Femur (tissue), 1 donor: ENCODE measurements at regions not wholly inside any gene's neighbourhood (a gene's known extent, or its start where the extent isn't known, plus 50 kb on each side); places are given as distances from the start of the nearest gene placed in this dataset.
"Not testable (repeated sequence)": the region's sequence is repeated elsewhere in the genome, so short reads cannot be mapped to it uniquely, and the experiment has no call there.

Experiments
- DNase-seq: peaks from one replicate; pipeline ENCODE4 v3.0.0-alpha.2; 2017

DNA sequence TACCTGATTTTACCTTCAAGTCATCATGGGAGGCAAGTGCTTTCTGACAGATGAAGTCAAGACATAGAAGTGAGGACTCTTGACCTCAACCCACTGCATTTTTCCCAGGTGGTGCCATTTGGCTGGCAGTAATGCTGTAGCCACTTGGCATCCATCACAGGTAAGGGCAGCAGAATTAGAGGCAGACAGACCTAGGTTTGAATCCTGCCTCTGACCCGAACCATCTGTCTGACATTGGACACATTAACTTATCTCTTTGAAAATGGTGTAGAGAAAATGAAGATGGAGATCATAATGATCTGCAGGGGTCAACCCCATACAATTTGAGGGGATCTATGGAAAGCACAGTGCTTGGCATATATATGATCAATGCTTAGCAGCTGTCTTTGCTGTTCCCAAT, 505.5 kb downstream of the NPIPA7 start:
- DNase-seq, result no peak

DNA sequence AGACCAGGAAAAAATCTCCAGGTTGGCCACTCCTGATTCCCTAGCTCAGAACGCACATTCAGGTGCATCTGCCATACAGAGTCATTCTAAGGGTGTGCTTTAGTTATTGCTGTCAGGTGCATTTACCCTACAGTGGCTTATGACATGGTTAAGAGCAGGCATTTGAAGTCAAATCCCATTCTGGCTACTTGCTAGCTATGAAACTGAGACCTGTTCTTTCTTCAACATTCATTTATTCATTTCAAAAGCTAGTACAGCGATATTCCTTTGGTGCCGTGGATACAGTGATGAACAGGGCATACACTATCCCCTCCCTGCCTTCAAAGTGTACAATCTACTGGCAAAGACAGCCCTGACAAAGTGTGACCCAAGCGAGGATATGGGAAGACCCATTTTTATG, 508.3 kb downstream of the NPIPA7 start:
- DNase-seq, result no peak

DNA sequence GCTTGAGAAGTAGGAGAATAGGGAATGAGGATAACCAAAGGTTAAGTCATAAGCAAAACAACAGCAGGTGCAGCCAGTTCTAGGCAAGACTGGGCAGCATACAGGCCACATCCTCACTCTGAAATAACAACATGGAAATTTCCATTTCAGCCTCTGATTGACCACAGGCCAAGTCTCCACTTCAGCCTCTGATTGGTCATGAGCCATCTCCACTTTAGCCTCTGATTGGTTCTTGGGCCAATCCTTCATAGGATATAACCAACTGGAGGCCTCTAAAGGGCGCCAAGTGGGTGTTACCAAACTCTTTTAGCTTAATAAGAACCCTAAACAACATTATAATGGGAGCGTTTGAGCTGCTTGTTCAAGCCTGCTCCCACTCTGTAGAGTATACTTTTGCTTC, 512.0 kb downstream of the NPIPA7 start:
- no peak for DNase-seq

DNA sequence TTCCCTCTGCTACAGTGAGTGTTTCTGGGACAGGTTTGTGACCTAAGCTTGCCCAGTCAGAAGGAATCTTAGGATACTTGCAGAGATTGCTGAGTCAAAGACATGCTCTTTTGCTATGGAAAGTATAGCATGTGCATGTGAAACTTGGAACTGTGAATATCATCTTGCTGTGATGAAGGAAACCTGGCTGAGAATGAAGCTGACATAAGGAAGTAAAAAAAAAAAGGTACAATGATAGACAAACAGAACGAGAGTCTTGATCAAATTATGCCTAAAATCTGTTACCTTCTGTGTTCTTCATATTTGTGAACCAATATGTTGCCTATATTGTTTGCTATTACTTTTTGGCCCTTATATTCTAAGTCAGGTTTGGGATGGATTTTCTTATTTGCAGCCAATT, 525.7 kb downstream of the NPIPA7 start:
- DNase-seq, result no peak

DNA sequence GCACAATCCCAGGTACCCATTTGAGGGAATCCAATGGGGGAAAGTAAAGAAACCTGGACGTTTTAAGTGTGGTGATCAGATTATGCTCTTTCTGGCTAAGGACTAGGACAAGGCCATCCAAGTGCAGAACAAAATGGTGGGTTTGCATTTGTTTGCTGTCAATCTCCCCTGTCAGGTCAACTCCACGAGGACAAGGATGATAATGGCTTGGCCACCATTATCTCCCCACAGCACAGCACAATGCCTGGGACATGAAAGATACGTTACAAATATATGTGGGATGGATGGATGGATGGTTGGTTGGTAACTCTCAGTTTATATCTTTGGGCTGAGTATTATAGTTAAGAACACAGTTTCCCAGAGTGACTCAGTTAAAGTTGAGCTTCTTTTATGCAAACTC, 526.9 kb downstream of the NPIPA7 start:
- no peak for DNase-seq

DNA sequence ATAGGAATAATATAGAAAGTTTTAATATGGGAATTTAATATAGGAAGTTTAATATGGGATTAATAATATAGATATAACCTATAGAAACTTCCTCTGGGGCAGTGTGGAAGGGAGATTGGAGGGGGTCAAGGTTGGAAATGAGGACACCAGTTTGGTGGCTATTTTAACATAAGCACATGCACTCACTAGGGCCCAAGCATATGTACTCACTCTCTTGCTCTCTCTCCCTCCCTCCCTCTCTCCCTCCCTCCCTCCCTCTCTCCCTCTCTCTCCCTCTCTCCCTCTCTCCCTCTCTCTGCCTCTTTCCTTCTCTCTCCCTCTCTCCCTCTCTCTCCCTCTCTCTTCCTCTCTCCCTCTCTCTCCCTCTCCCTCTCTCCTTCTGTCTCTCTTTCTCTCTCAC, 528.1 kb downstream of the NPIPA7 start:
- no peak for DNase-seq

DNA sequence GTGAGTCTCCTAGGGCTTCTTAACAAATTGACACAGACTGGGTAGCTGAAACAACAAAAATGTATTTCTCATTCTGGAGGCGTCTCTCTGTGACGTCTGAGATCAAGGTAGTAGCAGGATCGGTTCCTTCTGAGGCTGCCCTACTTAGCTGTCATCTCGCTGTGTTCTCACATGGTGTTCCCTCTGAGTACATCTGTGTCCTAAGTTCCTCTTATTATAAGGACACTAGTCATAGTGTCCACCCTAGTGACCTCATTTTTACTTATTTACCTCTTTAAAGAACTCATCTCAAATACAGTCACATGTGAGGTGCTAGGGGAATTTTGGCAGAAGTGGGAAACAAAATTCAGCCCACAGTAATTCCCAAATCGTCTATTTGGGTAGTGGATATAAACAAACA, 529.1 kb downstream of the NPIPA7 start:
- DNase-seq, result no peak

DNA sequence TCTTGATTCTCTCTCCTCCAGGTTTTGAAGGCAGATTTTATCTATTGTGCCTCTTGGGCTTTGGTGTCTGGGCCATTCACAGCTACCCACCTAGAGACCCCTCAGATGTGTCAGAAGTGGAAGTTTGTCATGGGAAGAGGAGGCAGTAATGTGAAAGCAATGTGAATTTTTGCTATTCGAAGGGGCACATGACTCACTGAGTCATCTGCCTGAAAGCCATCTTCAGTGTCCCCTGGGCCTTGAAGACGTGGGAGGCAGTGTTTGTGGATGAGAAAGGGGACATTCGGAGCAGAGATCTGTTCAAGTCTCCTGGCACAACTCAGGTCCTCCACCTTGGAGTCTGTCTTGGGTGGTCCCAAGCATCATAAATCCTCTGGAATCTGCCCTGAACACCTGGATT, 530.2 kb downstream of the NPIPA7 start:
- no peak for DNase-seq

DNA sequence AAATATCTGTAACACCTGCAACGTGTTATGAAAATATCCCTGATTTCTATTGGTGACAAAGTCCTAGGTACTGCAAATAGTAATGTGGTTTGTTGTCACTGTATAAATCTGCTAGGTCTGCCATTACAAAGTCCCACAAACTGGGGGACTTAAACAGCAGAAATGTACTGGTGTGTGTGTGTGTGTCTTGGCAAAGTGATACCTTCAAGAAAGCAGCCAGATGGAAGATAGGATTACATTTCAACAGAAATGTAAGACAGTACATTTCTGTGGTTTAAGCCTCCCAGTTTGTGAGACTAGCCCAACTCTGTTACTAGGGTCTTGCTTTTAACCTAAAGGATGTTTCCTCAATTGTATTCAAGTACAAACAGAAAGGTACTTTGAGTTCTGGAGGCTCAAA, 531.7 kb downstream of the NPIPA7 start:
- DNase-seq, result no peak

DNA sequence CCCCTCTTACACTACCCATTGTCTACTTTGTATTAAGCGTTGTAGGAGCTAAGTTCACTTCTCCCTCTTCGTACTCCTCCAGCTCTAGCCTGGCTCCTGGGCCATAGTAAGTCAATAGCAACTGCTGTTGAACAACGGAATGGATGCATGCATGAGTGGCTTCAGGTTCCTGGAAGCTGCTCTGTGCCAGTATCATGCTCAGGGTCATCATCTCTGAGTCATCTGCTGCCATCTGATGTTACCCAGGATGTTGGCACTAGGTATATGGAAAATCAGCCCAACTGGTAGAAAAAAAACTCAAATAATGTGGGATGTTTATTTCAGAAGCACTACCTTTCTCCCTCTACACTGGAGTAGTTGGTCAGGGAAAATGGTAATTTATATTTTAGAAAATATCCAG, 536.8 kb downstream of the NPIPA7 start:
- DNase-seq, result no peak

DNA sequence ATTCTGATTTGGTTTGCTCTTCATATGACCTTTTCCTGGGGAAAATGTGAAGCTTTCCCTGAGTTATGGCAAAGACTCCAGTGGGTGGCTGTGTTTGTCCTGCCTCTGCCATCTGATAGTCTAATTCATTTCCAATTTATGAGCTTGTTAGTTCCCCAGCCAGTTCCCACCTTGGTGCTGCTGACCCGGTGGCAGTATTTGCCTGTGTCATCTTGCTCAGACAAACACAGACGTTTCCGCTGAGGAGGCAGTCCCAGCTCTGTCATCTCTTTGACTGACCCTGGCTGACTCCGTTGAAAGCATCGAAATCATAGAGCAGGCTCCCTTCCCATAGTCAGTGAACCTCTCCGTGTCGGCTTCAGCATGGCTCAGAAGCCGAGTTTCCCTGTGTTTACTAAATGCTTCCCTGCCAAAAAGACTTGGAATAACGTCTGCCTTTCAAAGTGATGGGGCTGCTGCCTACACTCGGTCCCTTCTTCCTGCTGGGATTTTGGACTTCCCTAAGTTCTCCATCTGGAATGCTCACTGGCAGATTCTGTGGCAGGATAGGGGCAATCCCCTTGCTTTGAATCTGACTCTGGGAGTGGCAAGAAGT, 538.3 kb downstream of the NPIPA7 start:
- no peak for DNase-seq

DNA sequence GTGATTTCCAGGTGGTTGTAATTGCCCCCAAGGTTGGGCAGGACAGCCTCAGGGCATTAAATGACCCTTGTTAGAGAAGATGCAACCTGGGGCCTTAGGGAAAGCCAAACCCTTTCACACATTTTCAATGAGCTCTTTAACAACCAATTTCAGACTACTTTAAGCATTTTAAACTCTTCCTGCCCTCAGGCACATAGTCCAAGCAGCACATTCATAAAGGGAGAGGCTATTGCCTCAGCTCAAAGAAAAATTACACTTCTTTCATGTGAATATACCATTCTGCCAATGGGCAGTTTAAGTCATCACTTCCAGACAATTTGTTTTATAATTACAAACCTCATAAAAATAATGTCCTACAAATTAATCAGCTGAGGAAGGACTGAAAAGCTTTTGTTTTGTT, 544.5 kb downstream of the NPIPA7 start:
- DNase-seq, result no peak

DNA sequence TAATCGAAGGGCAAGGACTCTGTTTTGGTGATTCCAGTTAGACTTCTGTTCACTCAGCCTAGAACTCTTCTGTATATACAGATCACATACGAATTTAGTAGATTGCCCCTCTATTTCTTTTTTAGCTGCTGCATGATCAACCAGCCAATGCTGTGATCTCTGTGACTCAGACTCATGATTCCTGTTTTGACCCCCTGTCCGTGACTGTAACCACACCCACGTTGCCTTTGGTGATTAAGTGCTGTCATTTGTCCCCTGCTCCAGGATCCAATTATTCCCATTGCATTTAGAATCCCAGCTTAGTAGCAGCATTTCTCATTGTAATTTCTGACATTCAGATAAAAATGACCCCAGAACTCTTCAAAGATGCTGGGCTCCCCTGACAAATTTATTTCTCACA, 545.7 kb downstream of the NPIPA7 start:
- no peak for DNase-seq

DNA sequence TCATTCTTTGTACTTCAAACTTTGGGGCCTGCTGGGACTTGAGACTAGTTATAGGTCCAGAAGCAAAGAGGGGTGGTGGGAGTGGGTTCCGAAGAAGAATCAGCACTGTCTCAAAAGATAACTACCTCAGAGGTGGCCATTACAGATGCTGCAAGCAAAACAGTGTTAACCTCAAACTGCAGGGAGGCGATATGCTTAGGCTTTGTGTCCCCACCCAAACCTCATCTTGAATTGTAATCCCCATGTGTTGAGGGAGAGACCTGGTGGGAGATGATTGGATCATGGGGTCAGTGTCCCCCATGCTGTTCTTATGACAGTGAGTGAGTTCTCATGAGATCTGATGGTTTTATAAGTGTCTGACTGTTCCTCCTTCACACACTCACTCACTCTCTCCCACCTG, 545.3 kb downstream of the XYLT1 start:
- DNase-seq, result no peak

DNA sequence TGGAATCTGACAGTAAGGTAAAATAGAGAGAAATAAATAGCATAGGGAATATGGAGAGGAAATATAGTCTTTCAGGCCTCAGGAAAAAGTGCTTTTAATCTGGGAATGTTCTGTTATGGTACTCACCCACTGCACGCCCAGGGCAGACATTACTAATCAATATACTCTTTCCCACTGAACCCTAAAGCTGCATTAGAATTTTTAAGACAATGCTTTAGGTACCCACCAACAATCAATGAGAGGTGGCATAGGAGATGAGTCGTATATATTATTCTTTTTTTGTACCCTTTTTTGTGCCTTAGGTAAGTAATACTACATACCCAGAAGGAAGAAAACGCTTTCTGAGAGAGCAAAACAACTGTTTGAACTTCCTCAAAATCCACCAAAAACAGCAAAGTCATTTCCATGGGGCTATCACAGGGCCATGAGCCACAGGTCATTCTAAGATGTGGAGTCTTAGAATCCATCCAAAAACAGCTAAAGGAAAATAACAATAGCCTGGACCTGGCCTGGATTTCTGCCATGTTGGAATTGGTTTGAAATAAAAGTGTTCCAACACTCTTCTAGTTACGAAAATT, 542.1 kb downstream of the XYLT1 start:
- DNase-seq, result no peak

DNA sequence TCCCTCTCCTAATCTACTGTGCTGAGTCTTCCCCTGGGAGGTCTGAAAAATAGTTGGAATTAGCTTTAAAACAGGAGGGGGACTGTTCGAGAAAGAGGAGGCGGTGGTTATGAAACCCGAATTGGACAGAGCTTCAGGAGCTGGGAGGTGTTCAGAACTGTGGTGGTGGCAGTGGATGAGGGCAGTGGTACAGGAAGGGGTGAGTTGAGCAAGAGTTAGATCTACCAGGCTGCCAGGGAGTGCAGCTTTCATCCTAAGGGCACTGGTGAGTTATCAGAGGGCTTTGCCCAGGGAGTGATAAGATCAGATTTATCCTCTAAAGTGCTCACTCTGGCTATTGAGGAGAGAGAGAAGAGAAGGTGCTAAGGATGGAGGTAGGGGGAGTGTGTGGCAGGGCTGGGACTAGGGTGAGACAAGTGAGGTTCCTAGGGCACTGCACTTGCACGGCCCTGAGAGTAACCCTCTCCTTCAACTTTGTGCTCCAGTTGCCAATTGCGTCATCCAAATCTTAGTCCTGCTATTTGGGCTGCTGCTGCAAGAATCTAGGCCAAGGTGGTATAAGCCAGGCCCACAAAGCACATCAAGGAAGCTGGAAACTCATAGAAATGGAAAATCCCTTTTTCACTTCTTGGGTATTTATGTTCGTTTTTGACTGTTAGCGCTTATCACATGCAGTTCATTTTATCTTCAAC, 540.3 kb downstream of the XYLT1 start:
- no peak for DNase-seq

DNA sequence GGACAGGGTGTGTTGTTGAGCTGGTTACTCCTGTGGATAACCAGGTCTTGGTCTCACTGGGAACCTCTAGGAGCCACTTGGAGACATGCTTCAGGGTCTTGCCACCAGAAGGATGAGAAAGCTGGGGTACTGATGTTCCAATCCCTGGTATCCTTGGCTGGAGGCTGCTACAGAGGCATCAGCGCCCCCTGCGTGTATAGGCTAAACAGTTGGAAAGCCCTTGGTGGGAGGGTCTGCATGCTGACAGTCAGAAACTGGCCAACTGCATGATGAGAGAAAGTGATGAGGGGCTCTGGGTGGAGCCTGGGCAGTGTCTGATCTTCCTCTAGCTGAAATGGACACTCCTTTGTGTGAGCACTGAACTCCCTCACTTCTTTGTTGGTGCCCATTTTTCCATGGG, 536.9 kb downstream of the XYLT1 start:
- no peak for DNase-seq

DNA sequence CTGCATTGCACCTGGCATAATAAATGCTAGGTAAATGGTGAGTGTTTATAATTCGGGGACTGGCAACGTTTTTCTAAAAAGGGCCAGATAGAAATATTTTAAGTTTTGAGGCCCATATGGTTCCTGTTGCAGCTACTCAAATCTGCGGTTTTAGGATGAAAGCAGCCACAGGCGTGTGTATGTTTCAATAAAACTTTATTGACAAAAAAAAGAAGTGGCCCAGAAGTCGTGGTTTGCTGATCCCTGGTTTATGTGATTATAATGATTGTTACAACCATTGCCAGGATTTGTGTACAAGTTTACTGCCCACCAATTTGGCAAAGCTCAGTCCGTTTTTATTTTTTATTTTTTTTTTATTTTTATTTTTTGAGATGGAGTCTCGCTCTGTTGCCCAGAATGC, 536.1 kb downstream of the XYLT1 start:
- no peak for DNase-seq

DNA sequence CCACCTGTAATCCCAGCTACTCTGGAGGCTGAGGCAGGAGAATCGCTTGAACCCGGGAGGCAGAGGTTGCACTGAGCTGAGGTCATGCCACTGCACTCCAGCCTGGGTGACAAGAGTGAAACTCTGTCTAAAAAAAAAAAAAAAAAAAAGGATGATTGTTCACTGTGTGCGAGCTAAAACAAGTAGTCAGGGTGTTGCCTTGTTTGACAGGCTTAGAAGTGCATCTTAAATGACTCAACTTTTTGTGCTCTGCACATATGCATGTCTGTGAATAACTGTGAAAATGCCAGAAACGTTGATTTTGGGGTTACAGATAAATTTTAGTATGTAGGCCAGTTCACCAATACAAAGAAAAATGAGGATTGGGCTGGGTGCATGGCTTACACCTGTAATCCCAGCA, 534.9 kb downstream of the XYLT1 start:
- not testable (repeated sequence) for DNase-seq

DNA sequence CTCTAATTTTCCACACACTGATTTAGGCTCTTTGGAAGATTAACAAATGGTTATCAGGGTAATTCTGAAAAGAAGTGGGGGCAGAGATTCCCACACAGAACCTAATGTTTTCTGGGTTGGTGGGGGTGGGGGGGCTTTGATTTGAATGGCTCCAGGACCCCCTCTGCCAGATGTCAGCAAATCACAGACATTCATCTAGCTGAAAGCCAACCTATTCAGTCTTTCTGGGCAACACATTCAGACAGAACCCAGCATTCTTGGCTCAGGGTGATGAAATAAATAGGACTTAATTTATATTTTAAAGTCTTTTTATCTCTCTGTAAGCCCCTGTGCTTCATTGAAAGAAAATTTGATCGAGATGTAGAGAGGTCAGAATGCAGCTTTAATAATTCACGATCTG, 533.2 kb downstream of the XYLT1 start:
- DNase-seq, result no peak

DNA sequence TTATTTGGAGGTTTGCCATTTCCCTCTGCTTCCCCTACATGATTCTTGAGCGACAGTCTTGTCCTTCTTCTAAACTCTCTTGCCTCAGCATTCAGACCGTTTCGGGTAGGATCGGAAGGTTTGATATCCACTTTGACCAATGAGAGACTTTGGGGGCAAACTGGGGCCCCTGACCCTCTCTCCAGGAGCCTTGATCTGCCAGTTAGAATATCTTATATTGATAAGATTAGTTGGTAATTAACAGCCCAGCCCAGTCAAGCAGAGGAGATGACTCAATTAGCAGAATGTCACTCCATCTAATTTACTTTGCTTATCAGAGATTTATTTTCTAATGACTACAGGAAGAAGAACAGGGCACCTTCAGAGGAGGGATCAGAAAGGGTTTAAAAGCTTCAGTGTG, 532.8 kb downstream of the XYLT1 start:
- DNase-seq, result no peak

DNA sequence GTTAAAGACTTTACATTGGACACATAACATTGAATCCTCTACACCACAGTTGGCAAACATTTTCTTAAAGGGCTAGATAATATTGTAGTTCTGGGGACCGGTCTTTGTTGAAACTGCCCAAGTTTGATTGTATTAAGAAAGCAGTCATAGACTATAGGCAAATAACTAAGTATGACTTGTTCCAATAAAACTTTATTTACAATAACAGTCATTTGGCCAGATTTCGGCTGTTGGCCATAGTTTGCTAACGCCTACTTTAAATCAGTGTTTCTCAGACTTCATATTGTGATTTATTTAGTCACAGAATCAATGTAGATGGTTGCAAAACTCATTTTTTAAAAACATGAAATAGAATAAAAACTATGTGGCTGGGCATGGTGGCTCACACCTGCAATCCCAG, 531.8 kb downstream of the XYLT1 start:
- no peak for DNase-seq

DNA sequence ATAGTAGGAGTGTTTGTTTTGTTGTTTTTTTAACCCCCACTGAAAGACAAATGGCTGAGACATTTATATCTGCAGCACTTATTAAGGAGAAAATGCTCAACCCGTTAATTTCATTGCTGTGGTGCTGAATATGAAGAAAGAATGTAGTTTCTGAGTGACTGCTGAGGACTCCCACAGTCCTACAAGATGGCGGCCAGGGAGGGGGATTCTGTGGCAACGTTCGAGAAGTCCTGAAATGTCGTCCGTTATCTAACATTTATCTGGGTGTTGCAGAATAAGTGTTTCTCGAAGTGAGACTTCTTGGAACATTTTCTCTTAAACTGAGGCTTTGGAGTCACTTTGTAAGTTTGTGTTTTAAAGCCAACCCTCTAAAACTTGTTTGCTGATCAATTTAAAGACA, 530.4 kb downstream of the XYLT1 start:
- no peak for DNase-seq

DNA sequence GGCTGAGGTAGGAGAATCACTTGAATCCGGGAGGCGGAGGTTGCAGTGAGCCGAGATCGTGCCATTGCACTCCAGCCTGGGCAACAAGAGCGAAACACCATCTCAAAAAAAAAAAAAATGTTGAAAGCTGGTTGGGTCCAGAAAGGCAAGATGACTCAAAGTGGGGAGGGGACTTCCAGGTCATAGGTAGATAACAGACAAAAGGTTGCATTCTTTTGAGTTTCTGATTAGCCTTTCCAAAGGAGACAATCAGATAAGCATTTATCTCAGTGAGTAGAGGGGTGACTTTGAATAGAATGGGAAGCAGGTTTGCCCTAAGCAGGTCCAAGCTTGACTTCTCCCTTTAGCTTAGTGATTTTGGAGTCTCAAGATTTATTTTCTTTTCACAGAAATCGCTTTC, 527.9 kb downstream of the XYLT1 start:
- not testable (repeated sequence) for DNase-seq

DNA sequence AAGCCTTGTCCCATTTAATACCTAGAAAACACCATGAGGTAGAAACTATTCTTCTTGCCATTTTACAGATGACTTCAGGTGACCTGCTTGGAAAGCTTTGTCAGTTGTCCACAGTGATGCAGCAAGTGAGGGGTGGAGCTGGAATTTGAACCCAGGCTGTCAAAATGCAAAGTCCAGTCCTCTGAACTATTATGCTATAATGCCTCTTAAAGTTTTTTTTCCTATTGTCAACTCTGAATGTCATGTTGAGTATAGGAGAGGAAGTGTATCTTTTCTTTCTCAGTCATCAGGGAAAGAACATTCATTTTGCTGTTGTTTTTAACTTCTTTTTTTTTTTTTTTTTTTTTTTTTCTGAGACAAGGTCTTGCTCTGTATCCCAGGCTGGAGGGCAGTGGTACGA, 525.6 kb downstream of the XYLT1 start:
- DNase-seq, result no peak
